ENCODE measurements at regions not wholly inside any gene's neighbourhood (a gene's known extent, or its start where the extent isn't known, plus 50 kb on each side); places are given as distances from the start of the nearest gene placed in this dataset.

- TF ChIP-seq REST (IDR thresholded peaks at IDR 0.05; ENCODE audit: insufficient read depth in 1 of 2, low read depth in 2 of 2, low read length in 1 of 2), result no peak
- TF ChIP-seq SIN3A (IDR thresholded peaks at IDR 0.05; ENCODE audit: borderline replicate concordance, insufficient read depth, low read depth, low read length), result no peak
- no peak for TF ChIP-seq TCF7L2 (IDR thresholded peaks at IDR 0.05; ENCODE audit: low read depth, low read length)
- no peak for TF ChIP-seq CTCF (IDR thresholded peaks at IDR 0.05)
- no peak for TF ChIP-seq POLR2AphosphoS5 (IDR thresholded peaks at IDR 0.05; ENCODE audit: low read depth, low read length)
- intact Hi-C loops (cut with micrococcal nuclease; ENCODE audit: unreplicated experiment), result no loop called here
- no peaks in the 10 kb centered on the region for H3K36me3 ChIP-seq (ENCODE audit: control insufficient read depth, insufficient read depth, low read length)
- ChIA-PET POLR2A (no interaction called here), CTCF (no interaction called here)
- H3K9me3 ChIP-seq (ENCODE audit: control insufficient read depth, insufficient read depth, low read depth, low read length), result 0 out of 2 replicates have a peak, but pooled peaks cover 5% of the 10 kb centered on the region
- no peaks in the 10 kb centered on the region for H3K27me3 ChIP-seq (ENCODE audit: control insufficient read depth, insufficient read depth, low read length)
- ATAC-seq (no peak), DNase-seq (ENCODE audit: low read depth, low spot score) (no peak)
- H3K4me1 ChIP-seq (ENCODE audit: control insufficient read depth, insufficient read depth, low read length), result no peaks in the 10 kb centered on the region
- no TSS peak for BruUV-seq (replicated peaks)
- H3K4me3 ChIP-seq (ENCODE audit: low read depth in 2 of 2, low read length in 2 of 2), result no peak overlapping the region
- H3K27ac ChIP-seq (ENCODE audit: low read length), result no peak overlapping the region
- in situ Hi-C loops (cut with HindIII; ENCODE audit: low pct_unique_long_range_greater_than_20kb, low sequenced_read_pairs), result no loop called here
Measured at GRCh38 chr5:3414371-3414770, 181.3 kb upstream of the IRX1 start.

GRCh38 chr5:3412146-3412545 is 183.5 kb upstream of the IRX1 start:
- H3K4me1 ChIP-seq (ENCODE audit: control insufficient read depth, insufficient read depth, low read length), result no peaks in the 10 kb centered on the region
- 0 out of 2 replicates have a peak, but pooled peaks cover 5% of the 10 kb centered on the region for H3K9me3 ChIP-seq (ENCODE audit: control insufficient read depth, insufficient read depth, low read depth, low read length)
- CTCF ChIA-PET, result no interaction called here
- TF ChIP-seq POLR2AphosphoS5 (IDR thresholded peaks at IDR 0.05; ENCODE audit: low read depth, low read length) (no peak), CTCF (IDR thresholded peaks at IDR 0.05) (no peak), TCF7L2 (IDR thresholded peaks at IDR 0.05; ENCODE audit: low read depth, low read length) (no peak), REST (IDR thresholded peaks at IDR 0.05; ENCODE audit: insufficient read depth in 1 of 2, low read depth in 2 of 2, low read length in 1 of 2) (no peak), SIN3A (IDR thresholded peaks at IDR 0.05; ENCODE audit: borderline replicate concordance, insufficient read depth, low read depth, low read length) (no peak)
- no peak for DNase-seq (ENCODE audit: low read depth, low spot score)
- no TSS peak for BruUV-seq (replicated peaks)
- POLR2A ChIA-PET, result interaction anchor here (0.6 kb wide), 1 partner anchor 622 kb away, joined by 4 read pairs; no protein-coding TSS in a partner anchor
- no peak overlapping the region for H3K27ac ChIP-seq (ENCODE audit: low read length)
- H3K27me3 ChIP-seq (ENCODE audit: control insufficient read depth, insufficient read depth, low read length), result no peaks in the 10 kb centered on the region
- ATAC-seq, result no peak
- H3K36me3 ChIP-seq (ENCODE audit: control insufficient read depth, insufficient read depth, low read length), result no peaks in the 10 kb centered on the region
- H3K4me3 ChIP-seq (ENCODE audit: low read depth in 2 of 2, low read length in 2 of 2), result no peak overlapping the region
- in situ Hi-C loops (cut with HindIII; ENCODE audit: low pct_unique_long_range_greater_than_20kb, low sequenced_read_pairs), result no loop called here
- intact Hi-C loops (cut with micrococcal nuclease; ENCODE audit: unreplicated experiment), result no loop called here

All from Panc1 (cell line).